ENCODE measurements at regions not wholly inside any gene's neighbourhood (a gene's known extent, or its start where the extent isn't known, plus 50 kb on each side); places are given as distances from the start of the nearest gene placed in this dataset.

- TF ChIP-seq CTCF (IDR thresholded peaks at IDR 0.05), result no peak
- ATAC-seq (no peak), DNase-seq (no peak)
- ChIA-PET POLR2A (no interaction called here), CTCF (no interaction called here)
- no peaks in the 10 kb centered on the region for H3K4me1 Mint-ChIP-seq (ENCODE audit: low read depth)
- no peaks in the 10 kb centered on the region for H3K27me3 Mint-ChIP-seq
- H3K27ac Mint-ChIP-seq, result no peak overlapping the region
- no peak overlapping the region for H3K4me3 Mint-ChIP-seq
- H3K9me3 Mint-ChIP-seq, result peaks cover 3% of the 10 kb centered on the region
- intact Hi-C loops (cut with micrococcal nuclease), result no loop called here
- no peaks in the 10 kb centered on the region for H3K36me3 Mint-ChIP-seq (ENCODE audit: low read depth)
Measured at GRCh38 chr13:32889986-32890565, 126.1 kb upstream of the KL start.

GRCh38 chr13:32893176-32893575 is 123.0 kb upstream of the KL start:
- Mint-ChIP-seq H3K27ac (no peak overlapping the region), H3K36me3 (ENCODE audit: low read depth) (no peaks in the 10 kb centered on the region), H3K27me3 (no peaks in the 10 kb centered on the region), H3K4me3 (no peak overlapping the region), H3K9me3 (no peaks in the 10 kb centered on the region), H3K4me1 (ENCODE audit: low read depth) (no peaks in the 10 kb centered on the region)
- no peak for ATAC-seq
- intact Hi-C loops (cut with micrococcal nuclease), result no loop called here
- ChIA-PET POLR2A (no interaction called here), CTCF (no interaction called here)
- no peak for TF ChIP-seq CTCF (IDR thresholded peaks at IDR 0.05)
- no peak for DNase-seq

- ChIA-PET CTCF (no interaction called here), POLR2A (no interaction called here)
- no peak for TF ChIP-seq CTCF (IDR thresholded peaks at IDR 0.05)
- Mint-ChIP-seq H3K36me3 (ENCODE audit: low read depth) (no peaks in the 10 kb centered on the region), H3K9me3 (no peaks in the 10 kb centered on the region), H3K27me3 (no peaks in the 10 kb centered on the region), H3K4me1 (ENCODE audit: low read depth) (no peaks in the 10 kb centered on the region), H3K27ac (no peak overlapping the region), H3K4me3 (no peak overlapping the region)
- ATAC-seq (no peak), DNase-seq (no peak)
- intact Hi-C loops (cut with micrococcal nuclease), result no loop called here
Measured at GRCh38 chr13:32894589-32895001, 121.6 kb upstream of the KL start.

- ChIA-PET POLR2A (no interaction called here), CTCF (interaction anchor here (0.8 kb wide), 1 partner anchor 16 kb away, joined by 3 read pairs; no protein-coding TSS in a partner anchor)
- Mint-ChIP-seq H3K9me3 (no peaks in the 10 kb centered on the region), H3K4me1 (ENCODE audit: low read depth) (no peaks in the 10 kb centered on the region), H3K27me3 (no peaks in the 10 kb centered on the region), H3K36me3 (ENCODE audit: low read depth) (no peaks in the 10 kb centered on the region), H3K4me3 (no peak overlapping the region), H3K27ac (no peak overlapping the region)
- no peak for TF ChIP-seq CTCF (IDR thresholded peaks at IDR 0.05)
- intact Hi-C loops (cut with micrococcal nuclease), result no loop called here
- no peak for ATAC-seq
- DNase-seq, result no peak
Measured at GRCh38 chr13:32895296-32895695, 120.9 kb upstream of the KL start.

- CTCF ChIA-PET, result interaction anchor here (0.7 to 1.6 kb wide), 4 partner anchors 13 to 646 kb away, joined by 3 to 5 read pairs (median 3); no protein-coding TSS in a partner anchor
- Mint-ChIP-seq H3K36me3 (ENCODE audit: low read depth) (no peaks in the 10 kb centered on the region), H3K27me3 (no peaks in the 10 kb centered on the region), H3K4me3 (no peak overlapping the region), H3K4me1 (ENCODE audit: low read depth) (no peaks in the 10 kb centered on the region), H3K9me3 (no peaks in the 10 kb centered on the region), H3K27ac (no peak overlapping the region)
- TF ChIP-seq CTCF (IDR thresholded peaks at IDR 0.05), result no peak
- DNase-seq, result no peak
- no peak for ATAC-seq
- POLR2A ChIA-PET, result interaction anchor here (1.0 kb wide), 1 partner anchor 58 kb away, joined by 3 read pairs; no protein-coding TSS in a partner anchor
- intact Hi-C loops (cut with micrococcal nuclease), result no loop called here
Measured at GRCh38 chr13:32897296-32897695, 118.9 kb upstream of the KL start.

Measured in activated CD8-positive, alpha-beta T cell treated with anti-CD3 and anti-CD28 coated beads for 36 hours (primary cell).